Gastroesophageal sphincter (tissue), 3 donors: ENCODE measurements at regions not wholly inside any gene's neighbourhood (a gene's known extent, or its start where the extent isn't known, plus 50 kb on each side); places are given as distances from the start of the nearest gene placed in this dataset.

ENCODE experiments used
- EP300 ChIP-seq: sonication (generic); formaldehyde crosslinking; IDR thresholded peaks from one replicate; pipeline ENCODE4 v1.6.1; 2017; ENCODE audit warnings: antibody characterized with exemption, mild to moderate bottlenecking
- POLR2A ChIP-seq, 2 donors: fragments of 450-650 bp; IDR thresholded peaks; one replicate each; pipeline ENCODE4 v1.6.1; 2017; ENCODE audit warnings: antibody characterized with exemption in 2 of 2, mild to moderate bottlenecking in 2 of 2, moderate library complexity in 1 of 2
- POLR2AphosphoS5 ChIP-seq: sonication (generic); formaldehyde crosslinking; IDR thresholded peaks from one replicate; pipeline ENCODE4 v1.6.1; 2017; ENCODE audit warnings: antibody characterized with exemption
- TF ChIP-seq, protein P1 (sequence below), 4 experiments: fragments of 200-600 bp in 2 of 4; fragments of 450-650 bp in 2 of 4; sonication (generic) in 1 of 4; IDR thresholded peaks; one replicate each; pipeline ENCODE4 v1.5.1; 2017 to 2019; ENCODE audit warnings: antibody characterized with exemption in 4 of 4, mild to moderate bottlenecking in 2 of 4, moderate library complexity in 2 of 4

DNA sequence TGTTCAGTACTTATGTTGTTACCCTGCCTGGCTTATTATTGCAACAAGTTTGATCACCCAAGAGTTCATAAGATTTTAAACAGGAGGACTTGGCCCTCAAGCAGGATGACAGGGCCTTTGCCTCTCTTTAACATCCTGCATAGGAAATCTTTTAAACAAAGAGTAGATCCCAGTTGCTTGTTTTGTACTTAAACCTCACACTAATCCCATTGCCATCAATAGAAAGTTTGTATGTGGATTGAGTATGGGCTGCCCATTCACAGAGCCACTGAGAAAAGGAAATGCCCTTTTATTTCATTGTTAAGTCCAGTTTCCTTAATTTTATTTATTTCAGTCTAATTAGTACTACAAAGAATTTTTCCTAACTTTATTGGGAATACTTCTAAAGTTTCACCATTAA lies 52.2 kb upstream of the FGF10 start:
- TF ChIP-seq, protein P1, sequence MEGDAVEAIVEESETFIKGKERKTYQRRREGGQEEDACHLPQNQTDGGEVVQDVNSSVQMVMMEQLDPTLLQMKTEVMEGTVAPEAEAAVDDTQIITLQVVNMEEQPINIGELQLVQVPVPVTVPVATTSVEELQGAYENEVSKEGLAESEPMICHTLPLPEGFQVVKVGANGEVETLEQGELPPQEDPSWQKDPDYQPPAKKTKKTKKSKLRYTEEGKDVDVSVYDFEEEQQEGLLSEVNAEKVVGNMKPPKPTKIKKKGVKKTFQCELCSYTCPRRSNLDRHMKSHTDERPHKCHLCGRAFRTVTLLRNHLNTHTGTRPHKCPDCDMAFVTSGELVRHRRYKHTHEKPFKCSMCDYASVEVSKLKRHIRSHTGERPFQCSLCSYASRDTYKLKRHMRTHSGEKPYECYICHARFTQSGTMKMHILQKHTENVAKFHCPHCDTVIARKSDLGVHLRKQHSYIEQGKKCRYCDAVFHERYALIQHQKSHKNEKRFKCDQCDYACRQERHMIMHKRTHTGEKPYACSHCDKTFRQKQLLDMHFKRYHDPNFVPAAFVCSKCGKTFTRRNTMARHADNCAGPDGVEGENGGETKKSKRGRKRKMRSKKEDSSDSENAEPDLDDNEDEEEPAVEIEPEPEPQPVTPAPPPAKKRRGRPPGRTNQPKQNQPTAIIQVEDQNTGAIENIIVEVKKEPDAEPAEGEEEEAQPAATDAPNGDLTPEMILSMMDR (IDR thresholded peaks at IDR 0.05), result no peak
- TF ChIP-seq POLR2A (IDR thresholded peaks at IDR 0.05) (no peak), EP300 (no peak), POLR2AphosphoS5 (no peak)
